H1 (cell line): ENCODE measurements at regions not wholly inside any gene's neighbourhood (a gene's known extent, or its start where the extent isn't known, plus 50 kb on each side); places are given as distances from the start of the nearest gene placed in this dataset.

Experiments
- CEBPB ChIP-seq: IDR thresholded peaks from 2 replicates; pipeline ENCODE4 v1.6.1; 2012; ENCODE audit warnings: low read depth, low read length
- CTBP2 ChIP-seq: IDR thresholded peaks from 2 replicates; pipeline ENCODE4 v1.7.0; 2011; ENCODE audit warnings: borderline replicate concordance, mild to moderate bottlenecking, moderate library complexity, mixed read lengths, low read length; ENCODE audit not compliant: insufficient read depth, insufficient read length

DNA sequence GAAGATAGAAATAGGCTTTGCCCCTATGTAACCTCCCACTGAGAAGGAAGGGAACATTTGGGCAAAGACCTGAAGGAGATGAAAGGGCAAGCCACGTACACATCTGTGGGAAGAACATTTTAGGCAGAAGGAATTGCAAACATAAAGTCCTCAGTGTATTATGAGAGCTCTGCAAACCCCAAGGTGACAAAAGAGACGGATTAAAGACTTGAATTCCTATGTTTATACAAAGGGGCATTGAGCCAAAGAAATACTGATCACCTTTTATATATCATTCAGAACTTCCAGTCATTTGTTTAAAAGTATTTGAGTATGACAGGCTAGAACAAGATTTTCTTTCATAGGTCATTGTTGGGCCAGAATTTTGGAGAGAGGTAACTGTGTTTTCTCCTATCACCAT is 90.2 kb upstream of the ATG10 start (continued):
- TF ChIP-seq CTBP2 (no peak), CEBPB (no peak)
